Left lobe of liver (tissue), 2 donors: ENCODE measurements at regions not wholly inside any gene's neighbourhood (a gene's known extent, or its start where the extent isn't known, plus 50 kb on each side); places are given as distances from the start of the nearest gene placed in this dataset.
"Not testable (repeated sequence)": the region's sequence is repeated elsewhere in the genome, so short reads cannot be mapped to it uniquely, and the experiment has no call there.

Experiments used
- ATAC-seq: fragments of 200-7000 bp; cut with Tn5 transposase; one replicate; pipeline ENCODE4 v1.9.1; 2020; ENCODE audit warnings: mild to moderate bottlenecking, moderate library complexity
- DNase-seq: peaks from one replicate; pipeline ENCODE4 v3.0.0-alpha.2; 2020; ENCODE audit warnings: low spot score
- donor health status: DM: no; HTN: no; CAD: no; lungs with moderate emphysema.
- donor health status: DM: no; HTN: yes; CAD: no.

GRCh38 chr15:66993874-66994696, 71.3 kb upstream of the SMAD3 start:
- DNase-seq = no peak
- ATAC-seq = peak; percentile 76

DNA sequence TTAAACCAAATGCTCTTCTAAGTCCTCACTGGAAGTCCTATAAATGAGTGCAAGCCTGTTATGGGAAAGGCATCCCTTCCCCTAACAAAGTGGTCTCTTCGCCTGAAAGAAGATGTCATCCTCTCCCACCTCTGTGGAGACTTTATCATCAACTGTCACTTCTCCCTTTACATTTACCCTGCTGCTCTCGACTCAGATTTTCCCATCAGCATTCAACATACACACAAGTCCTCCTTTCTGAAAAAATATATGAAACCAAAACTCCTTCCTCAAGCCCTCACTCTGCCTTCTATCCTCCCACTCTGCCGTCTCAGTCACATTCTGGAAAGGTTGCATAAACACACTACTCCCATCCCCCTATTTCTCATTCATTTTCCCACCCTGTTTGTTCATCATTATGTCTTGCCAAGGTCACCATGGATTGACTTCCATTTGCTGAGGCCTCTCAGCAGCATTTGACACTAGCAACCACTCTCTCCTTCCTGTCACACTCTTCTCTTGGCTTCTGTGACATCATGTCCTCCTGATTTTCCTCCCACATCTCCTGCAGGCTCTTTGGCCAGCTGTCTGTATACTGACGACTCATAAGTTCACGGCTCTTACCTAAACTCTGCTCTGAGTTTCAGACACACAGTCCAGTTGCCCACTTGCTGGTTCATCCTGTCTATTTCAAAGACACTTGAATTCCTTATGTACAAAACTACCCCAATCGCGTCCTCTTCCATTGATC, 70.3 kb upstream of the SMAD3 start:
- ATAC-seq (no peak), DNase-seq (no peak)

- DNase-seq (no peak), ATAC-seq (no peak)
Observed at GRCh38 chr15:66996094-66996493, 69.3 kb upstream of the SMAD3 start.

DNA sequence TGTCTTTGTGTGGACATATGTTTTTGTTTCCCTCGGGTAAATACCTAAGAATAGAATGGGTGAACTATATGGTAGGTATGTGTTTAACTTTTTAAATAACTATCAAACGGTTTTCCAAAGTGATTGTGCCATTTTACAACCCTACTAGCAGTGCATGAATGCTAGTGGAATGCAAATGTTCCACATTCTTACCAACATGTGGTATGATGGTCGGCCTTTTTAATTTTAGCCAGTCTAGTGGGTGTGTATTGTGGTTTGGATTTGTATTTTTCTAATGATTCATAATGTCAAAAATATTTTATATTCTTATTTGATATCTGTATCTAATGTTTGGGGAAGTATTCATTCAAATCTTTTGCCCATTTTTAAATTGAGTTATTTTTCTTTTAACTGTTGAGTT, 68.2 kb upstream of the SMAD3 start:
- no peak for ATAC-seq
- no peak for DNase-seq

DNA sequence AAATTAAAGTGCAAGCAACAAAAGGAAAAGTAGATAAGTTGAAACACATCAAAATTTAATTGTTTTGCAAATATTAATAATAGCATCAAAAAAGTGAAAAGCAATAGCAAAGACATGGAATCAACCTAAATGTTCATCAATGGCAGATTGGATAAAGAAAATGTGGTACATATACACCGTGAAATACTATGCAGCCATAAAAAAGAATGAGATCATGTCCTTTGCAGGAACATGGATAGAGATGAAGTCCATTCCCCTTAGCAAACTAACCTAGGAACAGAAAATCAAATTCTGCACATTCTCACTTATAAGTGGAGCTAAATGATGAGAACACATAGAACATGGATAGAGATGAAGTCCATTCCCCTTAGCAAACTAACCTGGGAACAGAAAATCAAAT, 67.2 kb upstream of the SMAD3 start:
- DNase-seq, ATAC-seq: not testable (repeated sequence)

DNA sequence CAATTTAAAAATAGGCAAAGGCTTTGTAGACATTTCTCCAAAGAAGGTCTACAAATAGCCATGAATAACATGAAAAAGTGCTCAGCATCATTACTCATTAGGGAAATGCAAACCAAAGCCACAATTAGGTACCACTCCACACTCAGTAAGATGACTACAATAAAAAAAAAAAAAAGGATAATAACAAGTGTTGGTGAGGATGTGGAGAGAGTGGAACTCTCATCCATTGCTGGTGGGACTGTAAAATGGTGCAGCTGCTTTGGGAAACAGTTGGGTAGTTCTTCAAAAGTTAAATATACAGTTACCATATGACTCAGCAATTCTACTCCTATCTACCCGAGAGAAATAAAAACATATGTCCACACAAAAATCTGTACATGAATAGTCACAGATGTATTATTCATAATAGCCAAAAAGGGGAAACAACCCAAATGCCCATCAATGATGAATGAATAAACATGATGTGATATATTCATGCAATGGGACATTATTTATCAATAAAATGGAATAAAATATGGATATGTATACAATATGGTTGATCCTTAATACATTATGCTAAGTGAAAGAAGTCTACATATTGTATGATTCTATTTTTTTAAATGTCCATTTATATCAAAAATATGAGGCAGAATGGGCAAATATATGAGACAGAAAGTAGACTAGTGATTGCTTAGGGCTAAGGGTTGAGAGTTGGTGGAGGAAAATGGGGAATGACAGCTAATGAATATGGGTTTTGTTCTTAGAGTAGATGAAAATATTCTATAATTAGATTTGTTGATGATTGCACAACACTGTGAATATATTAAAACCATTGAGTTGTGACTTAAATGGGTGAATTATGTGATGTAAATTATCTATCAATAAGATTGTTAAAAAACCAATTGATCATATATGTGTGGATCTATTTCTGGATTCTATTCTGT, 66.1 kb upstream of the SMAD3 start:
- no peak for DNase-seq
- ATAC-seq = no peak

- no peak for ATAC-seq
- DNase-seq = no peak
Observed at GRCh38 chr15:67000896-67001295, 64.5 kb upstream of the SMAD3 start.

DNA sequence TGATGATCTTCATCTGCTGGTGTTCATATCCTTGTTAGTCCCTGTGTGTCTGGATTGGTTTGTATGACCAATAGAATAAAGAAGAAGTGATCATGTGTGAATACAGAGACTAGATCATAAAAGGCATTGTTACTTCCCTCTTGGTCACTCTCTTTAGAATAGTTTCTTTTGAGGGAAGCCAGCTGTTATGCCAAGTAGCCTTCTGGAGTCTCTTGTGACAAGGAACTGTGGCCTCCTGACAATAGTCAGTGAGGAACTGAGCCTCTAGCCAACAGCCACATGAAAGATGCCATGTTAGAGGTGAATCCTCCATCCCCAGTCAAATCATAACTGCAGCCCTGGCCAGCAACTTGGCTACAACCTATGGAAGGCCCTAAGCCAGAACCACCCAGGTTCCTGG, 63.0 kb upstream of the SMAD3 start:
- DNase-seq (no peak), ATAC-seq (no peak)

DNA sequence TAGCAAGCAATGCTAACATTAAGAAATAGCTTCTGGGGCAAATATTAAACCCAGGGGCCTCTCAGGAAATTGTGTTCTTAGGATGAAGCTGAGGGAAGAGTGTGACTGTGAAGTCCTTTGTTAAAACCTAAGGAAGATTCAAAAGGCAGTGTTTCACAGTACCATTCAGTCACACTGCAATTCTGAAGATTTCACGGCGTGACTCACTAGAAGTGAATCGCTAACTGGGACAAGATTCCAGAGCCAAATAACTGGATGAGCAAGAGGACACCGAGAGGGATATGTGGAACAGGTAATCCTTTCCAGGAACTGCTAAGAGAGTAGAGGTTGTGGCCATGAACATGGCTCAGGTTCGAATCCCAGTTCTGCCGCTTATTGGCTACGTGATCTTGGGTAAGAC, 61.8 kb upstream of the SMAD3 start:
- no peak for ATAC-seq

GRCh38 chr15:67004142-67004541, 61.3 kb upstream of the SMAD3 start:
- DNase-seq (no peak), ATAC-seq (no peak)

More for the DNA sequence above, 61.8 kb upstream of the SMAD3 start:
- DNase-seq = no peak

DNA sequence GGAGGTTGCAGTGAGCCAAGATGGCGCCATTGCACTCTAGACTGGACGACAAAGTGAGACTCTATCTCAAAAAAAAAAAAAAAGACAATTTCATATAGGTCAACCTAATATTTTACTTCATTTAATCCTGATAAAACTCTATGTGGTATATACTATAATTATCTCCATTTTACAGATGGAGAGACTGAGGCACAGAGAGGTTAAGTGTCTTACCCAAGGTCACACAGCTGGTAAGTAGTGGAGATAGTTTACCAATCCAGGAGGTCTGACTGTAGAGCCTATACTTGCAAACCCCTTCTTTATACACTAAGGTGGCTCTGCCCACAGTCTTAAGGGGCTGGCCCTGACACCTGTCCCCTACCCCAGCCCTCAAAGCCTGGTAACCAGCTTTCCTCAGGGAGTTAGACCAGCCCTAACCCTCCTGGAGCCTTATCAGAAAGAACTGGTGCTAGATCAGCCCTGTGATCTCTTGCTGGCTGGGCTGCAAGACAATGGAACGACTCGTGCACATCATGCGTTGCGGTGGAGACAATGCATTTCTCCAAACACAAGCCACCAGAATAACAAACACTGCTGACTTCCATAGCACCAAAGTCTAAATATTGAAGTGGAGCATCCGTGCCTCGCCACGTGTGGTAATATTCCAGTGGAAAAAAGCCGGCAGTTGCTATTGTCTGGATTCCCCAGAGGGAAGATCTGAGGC, 60.0 kb upstream of the SMAD3 start:
- DNase-seq (no peak), ATAC-seq (no peak)

DNA sequence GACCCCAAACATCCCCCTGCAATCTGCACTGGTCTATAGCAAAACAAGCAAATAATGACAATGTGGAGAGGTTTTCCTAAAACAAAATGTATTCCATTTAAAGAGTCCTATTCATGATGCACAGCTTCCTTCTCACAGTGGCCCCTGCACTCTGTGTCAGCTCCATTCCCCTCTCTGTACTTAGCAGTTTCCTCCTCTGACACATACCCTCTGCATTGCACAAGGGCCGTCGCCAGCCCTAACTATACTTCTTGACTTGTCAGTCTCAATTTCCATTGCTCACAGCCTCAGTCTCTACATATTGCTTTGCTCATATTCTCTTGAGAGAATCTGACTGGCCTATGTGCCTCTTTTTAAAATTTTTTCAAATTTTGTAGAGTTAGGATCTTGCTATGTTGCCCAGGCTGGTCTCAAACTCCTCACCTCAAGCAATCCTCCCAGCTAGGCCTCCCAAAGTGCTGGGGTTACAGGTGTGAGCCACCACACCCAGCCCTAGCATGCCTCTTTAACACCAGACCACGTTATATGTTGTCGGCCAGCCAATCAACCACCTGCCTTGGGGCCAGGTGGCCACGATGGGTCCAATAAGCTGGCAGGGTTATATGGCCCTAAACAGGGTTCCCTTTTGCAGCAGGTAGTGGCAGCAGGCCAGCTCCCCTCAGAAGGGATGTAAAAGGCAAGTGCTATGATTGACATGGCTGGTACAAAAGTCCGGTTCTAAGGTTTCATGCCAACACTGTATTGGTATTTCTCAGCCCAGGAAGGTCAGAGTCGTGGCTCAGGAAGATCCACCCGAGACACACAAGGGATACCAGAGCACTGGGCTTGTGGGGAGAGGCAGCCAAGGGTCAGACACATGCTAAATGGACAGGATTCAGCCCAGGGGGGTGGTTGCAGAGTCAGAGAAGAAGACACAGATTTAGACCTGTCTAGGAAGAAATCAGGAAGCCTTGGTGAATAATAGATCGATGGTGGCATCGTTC, 59.0 kb upstream of the SMAD3 start:
- DNase-seq (no peak), ATAC-seq (no peak)

DNA sequence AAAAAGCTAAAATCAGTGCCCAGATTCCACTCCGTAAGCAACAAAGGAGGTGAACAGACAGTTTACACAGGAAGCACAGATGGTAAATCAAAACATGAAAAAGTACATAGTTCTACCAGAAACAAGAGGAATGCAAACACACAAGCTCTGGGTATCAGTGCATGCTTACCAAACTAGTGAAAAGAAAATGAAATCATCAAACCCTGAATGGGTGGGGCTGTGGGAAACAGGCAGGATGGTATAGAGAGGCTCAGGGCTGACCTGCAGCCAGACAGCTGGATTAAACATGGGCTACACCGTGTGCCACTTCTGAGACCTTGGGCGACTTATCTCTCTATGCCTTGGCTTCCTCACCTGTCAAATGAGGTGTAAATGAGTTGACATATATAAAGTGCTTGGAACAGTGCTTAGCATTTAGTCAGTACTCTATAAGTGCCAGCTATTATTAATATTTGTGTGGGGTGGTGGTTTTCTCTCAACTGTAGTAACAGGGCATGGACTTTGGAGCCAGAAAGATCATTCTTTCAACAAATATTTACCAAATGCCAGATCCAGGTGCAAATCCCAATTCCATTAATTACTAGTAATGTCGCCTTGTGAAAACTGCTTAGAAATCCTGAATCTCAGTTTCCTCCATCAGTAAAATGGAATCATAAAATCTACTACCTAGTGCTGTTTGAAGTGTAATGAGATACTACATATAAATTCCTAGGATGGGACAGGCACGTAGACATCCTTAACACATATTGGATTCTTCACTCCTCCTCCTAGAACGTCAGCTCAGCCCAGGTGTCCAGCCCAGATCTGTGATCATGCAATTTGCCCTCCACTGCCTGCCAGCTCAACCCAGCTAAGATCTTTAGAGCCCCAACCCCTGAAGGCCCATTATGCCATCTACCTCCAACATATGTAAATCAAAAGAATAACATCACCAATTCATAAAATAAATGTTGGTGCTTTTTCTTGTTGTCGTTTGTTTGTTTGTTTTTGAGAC, 55.5 kb upstream of the SMAD3 start:
- peak; percentile 65 for ATAC-seq
- DNase-seq = no peak

- no peak for DNase-seq
- ATAC-seq = peak; percentile 38
Observed at GRCh38 chr15:67010898-67011616, 54.3 kb upstream of the SMAD3 start.

GRCh38 chr15:67011617-67012005, 53.8 kb upstream of the SMAD3 start:
- DNase-seq (no peak), ATAC-seq (peak; percentile 25)

DNA sequence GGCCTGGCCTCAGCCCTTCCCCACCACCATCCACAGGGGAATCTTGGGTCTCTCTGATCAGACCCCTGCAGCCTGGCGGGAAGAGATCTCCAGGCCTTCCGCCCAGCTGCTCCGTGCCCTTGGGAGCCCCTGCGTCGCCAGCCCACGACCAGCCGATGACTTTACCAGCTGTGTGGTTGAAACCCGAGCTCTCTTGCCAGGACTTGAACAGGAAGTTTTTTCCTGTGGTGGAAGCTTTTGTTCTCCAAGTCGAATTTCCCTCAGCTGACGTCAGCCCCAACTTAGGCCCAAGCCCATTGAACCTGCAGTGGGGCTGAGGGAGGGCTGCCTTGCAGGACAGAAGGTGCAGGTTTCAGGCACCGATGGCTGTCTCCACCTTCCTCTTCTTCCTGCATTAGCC, 51.7 kb upstream of the SMAD3 start:
- ATAC-seq = no peak
- no peak for DNase-seq
